Fibroblast of lung (primary cell): ENCODE measurements at regions not wholly inside any gene's neighbourhood (a gene's known extent, or its start where the extent isn't known, plus 50 kb on each side); places are given as distances from the start of the nearest gene placed in this dataset.

ENCODE experiments used
- DNase-seq, 2 donors: peaks; one replicate each; pipeline versions ENCODE4 v3.0.0 to v3.0.0-alpha.2; 2010; ENCODE audit warnings: low read depth in 2 of 2
- H2AFZ ChIP-seq: 2 replicates; pipeline ENCODE4 v1.5.1; 2012; ENCODE audit warnings: low read length, control low read depth, inconsistent platforms
- H3K27ac ChIP-seq: 2 replicates; pipeline ENCODE4 v1.5.1; 2011; ENCODE audit warnings: low read length, control low read depth; ENCODE audit not compliant: insufficient read depth
- H3K27me3 ChIP-seq: 2 replicates; pipeline ENCODE4 v1.5.1; 2011; ENCODE audit warnings: mild to moderate bottlenecking, low read length; ENCODE audit not compliant: control insufficient read depth, insufficient read depth
- H3K36me3 ChIP-seq: 2 replicates; pipeline ENCODE4 v1.5.1; 2011; ENCODE audit warnings: low read length; ENCODE audit not compliant: control insufficient read depth, insufficient read depth
- H3K4me1 ChIP-seq: 2 replicates; pipeline ENCODE4 v1.5.1; 2011; ENCODE audit warnings: low read length; ENCODE audit not compliant: control insufficient read depth, insufficient read depth; ENCODE audit errors: extremely low read depth
- H3K4me2 ChIP-seq: 2 replicates; pipeline ENCODE4 v1.5.1; 2011; ENCODE audit warnings: low read length, control low read depth; ENCODE audit not compliant: insufficient read depth; ENCODE audit errors: extremely low read depth
- H3K4me3 ChIP-seq, 4 experiments: fragments of 200-600 bp in 1 of 4; sonication (generic) in 1 of 4; replicated peaks in 1 of 4; 2 replicates each; pipeline ENCODE4 v1.5.1; 2011 to 2016; ENCODE audit warnings: low read length in 4 of 4, low read depth in 3 of 4, mild to moderate bottlenecking in 3 of 4, control low read depth in 2 of 4, inconsistent platforms in 1 of 4, mixed read lengths in 1 of 4; ENCODE audit not compliant: insufficient read depth in 1 of 4; ENCODE audit errors: control extremely low read depth in 1 of 4
- H3K79me2 ChIP-seq: 2 replicates; pipeline ENCODE4 v1.5.1; 2012; ENCODE audit warnings: mild to moderate bottlenecking, low read length, inconsistent platforms; ENCODE audit not compliant: control insufficient read depth, insufficient read depth
- H3K9ac ChIP-seq: 2 replicates; pipeline ENCODE4 v1.5.1; 2011; ENCODE audit warnings: mild to moderate bottlenecking, low read length, control low read depth; ENCODE audit not compliant: insufficient read depth
- H3K9me3 ChIP-seq: 2 replicates; pipeline ENCODE4 v1.5.1; 2012; ENCODE audit warnings: low read depth, low read length; ENCODE audit not compliant: control insufficient read depth, insufficient read depth
- H4K20me1 ChIP-seq: 2 replicates; pipeline ENCODE4 v1.5.1; 2011; ENCODE audit warnings: low read length; ENCODE audit not compliant: control insufficient read depth, insufficient read depth; ENCODE audit errors: extremely low read depth
- CTCF ChIP-seq, 2 donors: IDR thresholded peaks in 1 of 2; conservative IDR thresholded peaks in 1 of 2; 1 replicate in 1 of 2; 2 replicates in 1 of 2; pipeline ENCODE4 v1.5.1; 2011 to 2012; ENCODE audit warnings: low read length in 2 of 2, control low read depth in 1 of 2, inconsistent platforms in 1 of 2, low read depth in 1 of 2, mild to moderate bottlenecking in 1 of 2
- EZH2 ChIP-seq: IDR thresholded peaks from 2 replicates; pipeline ENCODE4 v1.5.1; 2012; ENCODE audit warnings: low read length, control low read depth, mild to moderate bottlenecking; ENCODE audit errors: missing control alignments

GRCh38 chr15:58330741-58331559 is 100.8 kb upstream of the LIPC start:
- no peaks in the 10 kb centered on the region for H3K27me3 ChIP-seq
- peak overlapping the region; percentile 11 for H3K4me2 ChIP-seq
- no peaks in the 10 kb centered on the region for H4K20me1 ChIP-seq
- no peak for TF ChIP-seq EZH2
- TF ChIP-seq CTCF (conservative IDR thresholded peaks at IDR 0.05 in 1 of 2, IDR thresholded peaks at IDR 0.05 in 1 of 2; ENCODE audit: low read depth in 1 of 2, low read length in 2 of 2), result no peak
- H3K36me3 ChIP-seq, result no peaks in the 10 kb centered on the region
- H3K9ac ChIP-seq, result no peak overlapping the region
- no peaks in the 10 kb centered on the region for H3K79me2 ChIP-seq
- no peak overlapping the region for H2AFZ ChIP-seq
- peak overlapping the region; percentile 51 for H3K27ac ChIP-seq
- no peaks in the 10 kb centered on the region for H3K9me3 ChIP-seq
- peaks cover 24% of the 10 kb centered on the region for H3K4me1 ChIP-seq
- DNase-seq, result peak in 1 of 2 donors; percentile 27
- H3K4me3 ChIP-seq, result no peak overlapping the region

- Histone ChIP-seq H3K9me3 (no peaks in the 10 kb centered on the region), H3K79me2 (no peaks in the 10 kb centered on the region), H2AFZ (no peak overlapping the region), H3K4me3 (peak overlapping the region in 1 of 4 experiments; percentile 16), H3K36me3 (no peaks in the 10 kb centered on the region), H3K9ac (no peak overlapping the region), H3K4me2 (peak overlapping the region; percentile 11), H3K27ac (peak overlapping the region; percentile 51), H3K4me1 (peaks cover 24% of the 10 kb centered on the region), H4K20me1 (no peaks in the 10 kb centered on the region), H3K27me3 (no peaks in the 10 kb centered on the region)
- no peak for TF ChIP-seq EZH2
- TF ChIP-seq CTCF (conservative IDR thresholded peaks at IDR 0.05 in 1 of 2, IDR thresholded peaks at IDR 0.05 in 1 of 2; ENCODE audit: low read depth in 1 of 2, low read length in 2 of 2), result no peak
- DNase-seq, result no peak
These were observed 100.3 kb upstream of the LIPC start for GRCh38 chr15:58331560-58331912.

- Histone ChIP-seq H3K4me1 (peaks cover 24% of the 10 kb centered on the region), H4K20me1 (no peaks in the 10 kb centered on the region), H3K27me3 (no peaks in the 10 kb centered on the region), H3K9ac (peak overlapping the region; percentile 64), H2AFZ (no peak overlapping the region), H3K4me3 (peak overlapping the region in 1 of 4 experiments; percentile 16), H3K79me2 (no peaks in the 10 kb centered on the region), H3K9me3 (no peaks in the 10 kb centered on the region), H3K4me2 (peak overlapping the region; percentile 82), H3K36me3 (no peaks in the 10 kb centered on the region), H3K27ac (peak overlapping the region; percentile 95)
- peak; percentile 100 for DNase-seq
- no peak for TF ChIP-seq EZH2
- TF ChIP-seq CTCF (conservative IDR thresholded peaks at IDR 0.05 in 1 of 2, IDR thresholded peaks at IDR 0.05 in 1 of 2; ENCODE audit: low read depth in 1 of 2, low read length in 2 of 2), result no peak
These were observed 99.7 kb upstream of the LIPC start for GRCh38 chr15:58331913-58332675.
